Heart right ventricle (tissue), 16 donors: ENCODE measurements at regions not wholly inside any gene's neighbourhood (a gene's known extent, or its start where the extent isn't known, plus 50 kb on each side); places are given as distances from the start of the nearest gene placed in this dataset.

Experiments
- ATAC-seq, 8 donors: fragments of 200-7000 bp; cut with Tn5 transposase; one replicate each; pipeline ENCODE4 v1.9.1; 2020; ENCODE audit warnings: mild to moderate bottlenecking in 8 of 8, moderate library complexity in 8 of 8, moderate number of reproducible peaks in 1 of 8
- DNase-seq, 2 donors: peaks; one replicate each; pipeline ENCODE4 v3.0.0-alpha.2; 2020
- H3K27ac ChIP-seq, 10 donors: fragments of 200-600 bp; sonication (generic) in 2 of 10; one replicate each; pipeline versions ENCODE4 v1.5.0 to v1.8.0; 2020 to 2022; ENCODE audit warnings: mild to moderate bottlenecking in 3 of 10
- H3K27me3 ChIP-seq, 7 donors: fragments of 200-600 bp; one replicate each; pipeline ENCODE4 v1.8.0; 2021 to 2022; ENCODE audit warnings: mild to moderate bottlenecking in 2 of 7
- H3K36me3 ChIP-seq, 9 donors: fragments of 200-600 bp; sonication (generic) in 1 of 9; one replicate each; pipeline versions ENCODE4 v1.5.0 to v1.8.0; 2020 to 2022; ENCODE audit warnings: mild to moderate bottlenecking in 2 of 9
- H3K4me1 ChIP-seq, 9 donors: fragments of 200-600 bp; sonication (generic) in 1 of 9; one replicate each; pipeline versions ENCODE4 v1.5.0 to v1.8.0; 2020 to 2022; ENCODE audit warnings: mild to moderate bottlenecking in 4 of 9
- H3K4me3 ChIP-seq, 10 donors: fragments of 200-600 bp; sonication (generic) in 2 of 10; one replicate each; pipeline versions ENCODE4 v1.5.0 to v1.8.0; 2020 to 2022; ENCODE audit warnings: mild to moderate bottlenecking in 7 of 10, moderate library complexity in 2 of 10
- H3K9me3 ChIP-seq, 11 donors: fragments of 200-600 bp in 10 of 11; sonication (generic) in 2 of 11; one replicate each; pipeline versions ENCODE4 v1.5.0 to v1.8.0; 2013 to 2022; ENCODE audit warnings: mild to moderate bottlenecking in 2 of 11, control low read depth in 1 of 11, moderate library complexity in 1 of 11
- CTCF ChIP-seq, 9 donors: fragments of 200-600 bp; sonication (generic) in 2 of 9; IDR thresholded peaks; one replicate each; pipeline versions ENCODE4 v1.5.0 to v1.8.0; 2021 to 2022; ENCODE audit warnings: antibody characterized with exemption in 9 of 9, mild to moderate bottlenecking in 5 of 9, moderate library complexity in 1 of 9
- WGBS, 2 donors: extraction: QIAGEN DNeasy Blood & Tissue Kit; methylation state at CpG; one replicate each; pipeline ENCODE4 v1.1.7; 2013; ENCODE audit warnings: inconsistent platforms in 1 of 2; 5-methylcytosine and 5-hydroxymethylcytosine counted together
- intact Hi-C, 10 donors: fragments of 100-400 bp; cut with DNase I; formaldehyde crosslinking; loops; one replicate each; pipeline versions ENCODE4 v1.11.1 to v1.14.2; 2022
- donor health status: Arrhythmogenic right ventricular cardiomyopathy.
- donor health status: ischemic (EF 13 %, LVEDD 7.1; RV severe dilation, severe dysfunction).
- donor health status: healthy with polysubstance abuse.
- donor health status: DM: no; HTN: yes; CAD: no.
- donor health status: DM: no; HTN: no; CAD: no.
- donor health status: ischemic (EF 25% LVEDD 6.9; RV normal size, moderate dysfunction).
- donor health status: ischemic (EF 25% LVEDD 5.7; RV mildly dilated, moderate dysfunction).
- donor health status: healthy.
- donor health status: DM: yes; HTN: yes; CAD: no.
- donor health status: Ischemic cardiomyopathy.
- donor health status: ischemic (EF 35%, LVEDD 5.7; RV mildly dilated, moderate dysfunction).
- donor health status: nonischemic (EF 11% LVEDD 7.7; RV severe dilation, severe dysfunction).
- donor health status: DM: yes; HTN: yes; CAD: no.
- donor health status: PGD.
- donor health status: ischemic (EF 29% LVEDD 5.4; RV normal size, mild dysfunction).
- donor health status: nonischemic (EF 23%, LVEDD 6.1; RV moderate dilation, normal function).

DNA sequence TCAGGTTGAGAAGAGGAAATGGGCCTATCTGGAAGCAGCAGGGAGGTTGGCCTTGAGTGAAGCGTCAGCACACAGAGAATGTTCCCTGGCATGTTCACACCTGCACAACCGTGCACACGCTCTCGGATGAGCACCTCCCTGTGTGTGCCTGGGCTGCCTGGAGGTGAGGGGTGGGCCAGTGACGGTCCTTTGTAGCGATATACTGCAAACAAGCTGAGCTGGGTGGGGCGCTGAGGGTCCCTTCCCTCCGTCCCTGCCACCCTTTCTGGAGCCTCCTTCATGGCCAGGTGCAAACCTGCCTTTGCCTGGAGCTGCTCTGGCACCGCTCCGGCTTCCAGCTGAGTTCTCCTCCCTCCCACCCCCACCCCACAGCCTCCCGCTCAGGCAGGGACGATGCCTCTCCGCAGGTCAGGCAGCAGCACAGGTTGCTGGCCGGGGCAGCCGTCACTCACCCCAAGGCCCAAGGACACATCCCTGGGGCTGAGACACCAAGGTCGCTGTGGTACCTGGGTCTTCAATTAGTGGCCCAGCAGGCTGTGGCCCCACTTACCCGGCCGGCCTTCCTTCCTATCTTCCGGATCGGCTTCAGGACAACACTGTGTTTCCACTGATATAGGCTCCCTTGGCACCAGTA is 111.6 kb downstream of the ERMARD start:
- Histone ChIP-seq H3K9me3 (peaks cover 0 to 8% (median 1%) of the 10 kb centered on the region in 11 donors), H3K27ac (peak overlapping the region in 2 of 10 donors; percentile 62 to 67), H3K4me1 (peaks cover 3 to 39% (median 9%) of the 10 kb centered on the region in 9 donors), H3K4me3 (no peak overlapping the region), H3K27me3 (peaks cover 0 to 3% (median 0%) of the 10 kb centered on the region in 7 donors), H3K36me3 (no peaks in the 10 kb centered on the region)
- WGBS, 2 donors = 73 to 79% methylated on average over 20 of the region's 20 CpGs
- DNase-seq (no peak), ATAC-seq (no peak)
- intact Hi-C loops = no loop called here
- no peak for TF ChIP-seq CTCF (IDR thresholded peaks at IDR 0.05)

GRCh38 chr6:169862043-169862891 is 110.8 kb downstream of the ERMARD start:
- DNase-seq = no peak
- Histone ChIP-seq H3K27me3 (peaks cover 0 to 3% (median 0%) of the 10 kb centered on the region in 7 donors), H3K27ac (peak overlapping the region in 5 of 10 donors; percentile 37 to 67 (median 44)), H3K36me3 (no peaks in the 10 kb centered on the region), H3K4me1 (peaks cover 3 to 36% (median 8%) of the 10 kb centered on the region in 9 donors), H3K9me3 (peaks cover 0 to 16% (median 8%) of the 10 kb centered on the region in 11 donors), H3K4me3 (no peak overlapping the region)
- intact Hi-C loops = no loop called here
- TF ChIP-seq CTCF (IDR thresholded peaks at IDR 0.05) = no peak
- 62 to 70% methylated on average over 17 of the region's 17 CpGs for WGBS, 2 donors
- peak in 1 of 8 donors; percentile 9 for ATAC-seq

- Histone ChIP-seq H3K4me1 (peaks cover 3 to 36% (median 8%) of the 10 kb centered on the region in 9 donors), H3K4me3 (no peak overlapping the region), H3K27me3 (peaks cover 0 to 3% (median 0%) of the 10 kb centered on the region in 7 donors), H3K9me3 (peaks cover 0 to 18% (median 8%) of the 10 kb centered on the region in 11 donors), H3K27ac (peak overlapping the region in 3 of 10 donors; percentile 44 to 67 (median 62)), H3K36me3 (no peaks in the 10 kb centered on the region)
- WGBS, 2 donors = 83% methylated on average over 17 of the region's 17 CpGs
- no peak for TF ChIP-seq CTCF (IDR thresholded peaks at IDR 0.05)
- ATAC-seq (no peak), DNase-seq (no peak)
- intact Hi-C loops = no loop called here
These were observed 110.1 kb downstream of the ERMARD start for GRCh38 chr6:169861431-169862042.
